H9 (cell line): ENCODE measurements at regions not wholly inside any gene's neighbourhood (a gene's known extent, or its start where the extent isn't known, plus 50 kb on each side); places are given as distances from the start of the nearest gene placed in this dataset.

Experiments used
- DNase-seq: peaks from one replicate; pipeline ENCODE4 v3.0.0-alpha.2; 2017
- H2AFZ ChIP-seq: one replicate; pipeline ENCODE4 v1.6.1; 2013; ENCODE audit warnings: mild to moderate bottlenecking, low read length, control low read depth, moderate library complexity
- H2AK5ac ChIP-seq: 2 replicates; pipeline ENCODE4 v1.6.1; 2013; ENCODE audit warnings: low read length, control low read depth, mixed read lengths; ENCODE audit not compliant: insufficient read length
- H2BK120ac ChIP-seq: one replicate; pipeline ENCODE4 v1.6.1; 2013; ENCODE audit warnings: low read depth, mild to moderate bottlenecking, low read length, control low read depth, inconsistent platforms; ENCODE audit not compliant: poor library complexity, severe bottlenecking
- H2BK12ac ChIP-seq: 2 replicates; pipeline ENCODE4 v1.6.1; 2013; ENCODE audit warnings: low read length, control low read depth, mixed read lengths, low read depth; ENCODE audit not compliant: insufficient read length
- H2BK15ac ChIP-seq: 2 replicates; pipeline ENCODE4 v1.6.1; 2013; ENCODE audit warnings: low read depth, low read length, control low read depth
- H2BK20ac ChIP-seq: one replicate; pipeline ENCODE4 v1.6.1; 2013; ENCODE audit warnings: low read depth, mild to moderate bottlenecking, low read length, control low read depth, inconsistent platforms; ENCODE audit not compliant: poor library complexity, severe bottlenecking
- H2BK5ac ChIP-seq: 2 replicates; pipeline ENCODE4 v1.6.1; 2013; ENCODE audit warnings: low read length, control low read depth, mixed read lengths; ENCODE audit not compliant: insufficient read length
- H3K14ac ChIP-seq: 2 replicates; pipeline ENCODE4 v1.6.1; 2013; ENCODE audit warnings: low read length, control low read depth; ENCODE audit not compliant: insufficient read depth
- H3K18ac ChIP-seq: 2 replicates; pipeline ENCODE4 v1.6.1; 2013; ENCODE audit warnings: low read depth, mild to moderate bottlenecking, mixed read lengths, low read length, control low read depth; ENCODE audit not compliant: insufficient read length
- H3K23ac ChIP-seq: 2 replicates; pipeline ENCODE4 v1.6.1; 2013; ENCODE audit warnings: low read length, control low read depth, mixed read lengths, low read depth; ENCODE audit not compliant: insufficient read length
- H3K23me2 ChIP-seq: 2 replicates; pipeline ENCODE4 v1.6.1; 2013; ENCODE audit warnings: low read depth, mild to moderate bottlenecking, mixed read lengths, low read length, control low read depth; ENCODE audit not compliant: insufficient read length, poor library complexity, severe bottlenecking
- H3K27ac ChIP-seq: 2 replicates; pipeline ENCODE4 v1.5.1; 2013; ENCODE audit warnings: low read length, control low read depth, mixed read lengths, low read depth; ENCODE audit not compliant: insufficient read length
- H3K27me3 ChIP-seq: 2 replicates; pipeline ENCODE4 v1.6.1; 2013; ENCODE audit warnings: low read length, control low read depth, inconsistent platforms; ENCODE audit not compliant: insufficient read depth
- H3K4ac ChIP-seq: 2 replicates; pipeline ENCODE4 v1.6.1; 2013; ENCODE audit warnings: low read depth, mild to moderate bottlenecking, control low read depth, inconsistent platforms, low read length, moderate library complexity
- H3K4me1 ChIP-seq: 2 replicates; pipeline ENCODE4 v1.6.1; 2013; ENCODE audit warnings: low read length, control low read depth, inconsistent platforms; ENCODE audit not compliant: insufficient read depth
- H3K4me2 ChIP-seq: 2 replicates; pipeline ENCODE4 v1.6.1; 2013; ENCODE audit warnings: low read length, control low read depth, mixed read lengths; ENCODE audit not compliant: insufficient read length, insufficient read depth
- H3K56ac ChIP-seq: 2 replicates; pipeline ENCODE4 v1.6.1; 2013; ENCODE audit warnings: low read depth, mild to moderate bottlenecking, mixed read lengths, low read length, control low read depth; ENCODE audit not compliant: insufficient read length
- H3K79me1 ChIP-seq: 2 replicates; pipeline ENCODE4 v1.6.1; 2013; ENCODE audit warnings: low read depth, mild to moderate bottlenecking, moderate library complexity, low read length, control low read depth, inconsistent platforms; ENCODE audit not compliant: insufficient read depth, poor library complexity, severe bottlenecking
- H3K79me2 ChIP-seq: 2 replicates; pipeline ENCODE4 v1.6.1; 2013; ENCODE audit warnings: low read length, control low read depth, inconsistent platforms; ENCODE audit not compliant: insufficient read depth
- H3K9ac ChIP-seq: 2 replicates; pipeline ENCODE4 v1.6.1; 2013; ENCODE audit warnings: low read length, control low read depth, mixed read lengths; ENCODE audit not compliant: insufficient read length; ENCODE audit errors: extremely low read depth
- H3K9me3 ChIP-seq: one replicate; pipeline ENCODE4 v1.6.1; 2013; ENCODE audit warnings: low read depth, low read length, inconsistent platforms; ENCODE audit not compliant: control insufficient read depth
- H3T11ph ChIP-seq: one replicate; pipeline ENCODE4 v1.6.1; 2013; ENCODE audit warnings: mild to moderate bottlenecking, low read length, control low read depth, inconsistent platforms
- H4K20me1 ChIP-seq: one replicate; pipeline ENCODE4 v1.6.1; 2013; ENCODE audit not compliant: control insufficient read depth, insufficient read length, insufficient read depth
- H4K5ac ChIP-seq: 2 replicates; pipeline ENCODE4 v1.6.1; 2013; ENCODE audit warnings: low read depth, mild to moderate bottlenecking, mixed read lengths, low read length, control low read depth; ENCODE audit not compliant: insufficient read length
- H4K8ac ChIP-seq: replicated peaks from 2 replicates; pipeline ENCODE4 v1.6.1; 2013; ENCODE audit warnings: low read length, control low read depth, mixed read lengths, low read depth; ENCODE audit not compliant: insufficient read length
- H4K91ac ChIP-seq: 2 replicates; pipeline ENCODE4 v1.6.1; 2013; ENCODE audit warnings: low read depth, mild to moderate bottlenecking, moderate library complexity, mixed read lengths, low read length, control low read depth; ENCODE audit not compliant: insufficient read length
- H3K27ac Mint-ChIP-seq, 3 experiments: 2 replicates in 2 of 3; 3 replicates in 1 of 3; pipeline ENCODE4 v1.8.0; 2020 to 2021; ENCODE audit warnings: mixed read lengths in 3 of 3, mild to moderate bottlenecking in 1 of 3, moderate library complexity in 1 of 3
- H3K27me3 Mint-ChIP-seq: 2 replicates; pipeline ENCODE4 v1.8.0; 2021; ENCODE audit warnings: low read depth, mild to moderate bottlenecking, moderate library complexity, mixed read lengths
- H3K36me3 Mint-ChIP-seq, 3 experiments: 2 replicates in 2 of 3; 3 replicates in 1 of 3; pipeline ENCODE4 v1.8.0; 2020 to 2021; ENCODE audit warnings: low read depth in 3 of 3, mixed read lengths in 3 of 3; ENCODE audit not compliant: insufficient read depth in 1 of 3
- H3K4me1 Mint-ChIP-seq, 2 experiments: 2 replicates each; pipeline ENCODE4 v1.8.0; 2020; ENCODE audit warnings: mixed read lengths in 2 of 2
- H3K4me3 Mint-ChIP-seq, 2 experiments: 2 replicates in 1 of 2; 3 replicates in 1 of 2; pipeline ENCODE4 v1.8.0; 2020 to 2021; ENCODE audit warnings: mild to moderate bottlenecking in 2 of 2, mixed read lengths in 2 of 2, moderate library complexity in 1 of 2
- H3K9me3 Mint-ChIP-seq, 2 experiments: 2 replicates in 1 of 2; 3 replicates in 1 of 2; pipeline ENCODE4 v1.8.0; 2020; ENCODE audit warnings: mild to moderate bottlenecking in 2 of 2, mixed read lengths in 2 of 2, moderate library complexity in 1 of 2
- WGBS: extraction: QIAGEN DNeasy Blood & Tissue Kit; methylation state at CpG from one replicate; pipeline ENCODE4 v1.1.7; 2013; ENCODE audit warnings: missing lambda C conversion rate, low lambda C conversion rate, mixed read lengths; ENCODE audit not compliant: insufficient read length; ENCODE audit errors: extremely low coverage; 5-methylcytosine and 5-hydroxymethylcytosine counted together
- TF ChIP-seq, protein P1 (sequence below): fragments of 200-600 bp; sonication (generic); conservative IDR thresholded peaks from 3 replicates; pipeline ENCODE4 v1.8.0; 2021; ENCODE audit warnings: antibody characterized with exemption, mild to moderate bottlenecking

DNA sequence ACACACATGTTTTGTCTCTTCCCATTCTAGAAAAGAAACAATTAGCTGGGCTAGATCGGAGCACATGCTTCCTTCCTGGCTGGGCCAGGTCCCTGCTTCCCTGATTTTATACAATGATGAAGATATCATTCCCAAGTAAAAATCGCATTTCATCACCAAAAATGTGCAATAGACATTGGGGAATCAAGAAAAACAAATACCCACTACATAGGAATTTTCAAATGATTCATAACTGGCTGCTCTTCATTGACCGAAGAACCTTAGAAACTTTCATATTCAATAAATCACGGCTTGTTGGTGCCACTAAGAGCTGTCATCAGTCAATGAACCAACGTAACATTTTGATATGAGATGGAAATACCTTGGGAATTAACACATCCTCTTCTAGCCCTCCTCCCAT lies 373.6 kb upstream of the TRIB2 start:
- H3K36me3 Mint-ChIP-seq = no peaks in the 10 kb centered on the region
- H4K91ac ChIP-seq = no peak overlapping the region
- H3K23me2 ChIP-seq = no peaks in the 10 kb centered on the region
- H3K23ac ChIP-seq = no peak overlapping the region
- no peaks in the 10 kb centered on the region for H3K27me3 ChIP-seq
- no peak overlapping the region for H3K4me2 ChIP-seq
- WGBS = no CpG with 5 or more reads among the region's 5 CpGs
- no peaks in the 10 kb centered on the region for H3K4me1 ChIP-seq
- no peak overlapping the region for H3K27ac ChIP-seq
- H3K9ac ChIP-seq = no peak overlapping the region
- H3K4me3 Mint-ChIP-seq = no peak overlapping the region
- no peaks in the 10 kb centered on the region for H3K79me2 ChIP-seq
- no peaks in the 10 kb centered on the region for H3K9me3 ChIP-seq
- no peak overlapping the region for H2BK5ac ChIP-seq
- H2AK5ac ChIP-seq = no peak overlapping the region
- no peak overlapping the region for H2AFZ ChIP-seq
- peaks cover 3 to 6% of the 10 kb centered on the region in 2 experiments; a peak in 2 of 4 replicates for H3K4me1 Mint-ChIP-seq
- H4K20me1 ChIP-seq = no peaks in the 10 kb centered on the region
- no peak overlapping the region for H3K4ac ChIP-seq
- no peak overlapping the region for H2BK15ac ChIP-seq
- no peak overlapping the region for H3K18ac ChIP-seq
- H3K56ac ChIP-seq = no peak overlapping the region
- H2BK120ac ChIP-seq = no peak overlapping the region
- H3K14ac ChIP-seq = no peak overlapping the region
- H4K5ac ChIP-seq = no peak overlapping the region
- DNase-seq = no peak
- no peak overlapping the region for H2BK12ac ChIP-seq
- no peaks in the 10 kb centered on the region for H3K27me3 Mint-ChIP-seq
- no peaks in the 10 kb centered on the region for H3K79me1 ChIP-seq
- H3K27ac Mint-ChIP-seq = no peak overlapping the region
- no peak overlapping the region for H3T11ph ChIP-seq
- H3K9me3 Mint-ChIP-seq = no peaks in the 10 kb centered on the region; a peak in 1 of 5 replicates
- H4K8ac ChIP-seq = no peak overlapping the region
- H2BK20ac ChIP-seq = no peak overlapping the region
- TF ChIP-seq, protein P1, sequence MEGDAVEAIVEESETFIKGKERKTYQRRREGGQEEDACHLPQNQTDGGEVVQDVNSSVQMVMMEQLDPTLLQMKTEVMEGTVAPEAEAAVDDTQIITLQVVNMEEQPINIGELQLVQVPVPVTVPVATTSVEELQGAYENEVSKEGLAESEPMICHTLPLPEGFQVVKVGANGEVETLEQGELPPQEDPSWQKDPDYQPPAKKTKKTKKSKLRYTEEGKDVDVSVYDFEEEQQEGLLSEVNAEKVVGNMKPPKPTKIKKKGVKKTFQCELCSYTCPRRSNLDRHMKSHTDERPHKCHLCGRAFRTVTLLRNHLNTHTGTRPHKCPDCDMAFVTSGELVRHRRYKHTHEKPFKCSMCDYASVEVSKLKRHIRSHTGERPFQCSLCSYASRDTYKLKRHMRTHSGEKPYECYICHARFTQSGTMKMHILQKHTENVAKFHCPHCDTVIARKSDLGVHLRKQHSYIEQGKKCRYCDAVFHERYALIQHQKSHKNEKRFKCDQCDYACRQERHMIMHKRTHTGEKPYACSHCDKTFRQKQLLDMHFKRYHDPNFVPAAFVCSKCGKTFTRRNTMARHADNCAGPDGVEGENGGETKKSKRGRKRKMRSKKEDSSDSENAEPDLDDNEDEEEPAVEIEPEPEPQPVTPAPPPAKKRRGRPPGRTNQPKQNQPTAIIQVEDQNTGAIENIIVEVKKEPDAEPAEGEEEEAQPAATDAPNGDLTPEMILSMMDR = no peak
